ENCODE measurements at regions not wholly inside any gene's neighbourhood (a gene's known extent, or its start where the extent isn't known, plus 50 kb on each side); places are given as distances from the start of the nearest gene placed in this dataset.
"Not testable (repeated sequence)": the region's sequence is repeated elsewhere in the genome, so short reads cannot be mapped to it uniquely, and the experiment has no call there.

DNA sequence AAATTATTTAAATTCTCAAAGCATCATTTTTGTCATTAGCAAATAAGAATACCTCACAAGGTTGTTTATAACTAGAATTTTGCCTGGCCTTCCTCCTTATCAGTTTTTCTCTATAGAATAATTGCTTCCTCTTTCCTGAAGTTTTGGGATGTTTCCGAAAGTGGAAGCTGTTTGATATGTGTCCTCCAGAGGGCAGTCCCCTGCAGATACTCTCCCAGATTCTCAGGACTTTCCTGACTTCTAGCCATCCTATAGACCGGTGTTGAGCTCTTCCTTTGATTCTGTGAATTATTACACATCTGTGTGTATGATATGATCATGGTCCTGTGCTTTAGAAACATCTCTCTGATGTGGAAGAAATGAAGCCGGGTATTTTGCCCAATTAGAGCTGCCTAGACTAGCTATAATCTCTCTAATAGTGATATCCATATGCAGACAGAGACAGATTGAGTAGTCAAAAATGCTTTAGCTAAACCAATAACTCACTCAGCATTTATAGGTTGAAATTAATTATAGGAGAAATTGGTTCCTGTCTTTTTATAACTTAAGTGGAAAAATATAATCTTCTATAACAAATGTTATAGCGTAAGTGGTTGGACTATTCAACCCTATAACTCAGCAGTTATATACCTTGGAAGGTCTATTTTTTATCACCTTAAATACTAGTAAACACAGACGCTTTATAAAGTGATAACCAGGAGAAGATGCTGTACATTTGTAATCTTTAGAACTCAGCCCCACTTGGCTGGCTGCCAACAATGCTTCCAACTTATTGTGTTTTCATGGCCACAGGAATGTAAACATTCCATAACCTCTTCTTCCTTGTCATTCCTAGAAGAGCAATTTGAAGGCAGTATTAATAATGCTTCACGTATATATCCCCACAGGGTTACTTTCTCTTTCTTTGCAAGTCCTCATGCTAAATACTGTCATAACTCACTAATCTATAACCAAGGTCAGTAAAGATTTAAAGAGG is 201.0 kb upstream of the RXFP2 start:
- WGBS, result 46% methylated on average over 6 of the region's 6 CpGs
- DNase-seq (ENCODE audit: extremely low spot score), result no peak
- H3K36me3 ChIP-seq, result no peaks in the 10 kb centered on the region
- intact Hi-C loops (cut with DNase I), result no loop called here
- H3K27me3 ChIP-seq, result no peaks in the 10 kb centered on the region
- H3K27ac ChIP-seq (replicated peaks in 1 of 4), result no peak overlapping the region
- no peaks in the 10 kb centered on the region for H3K4me1 ChIP-seq
- TF ChIP-seq EP300 (IDR thresholded peaks at IDR 0.05), result no peak
- TF ChIP-seq, protein P1, sequence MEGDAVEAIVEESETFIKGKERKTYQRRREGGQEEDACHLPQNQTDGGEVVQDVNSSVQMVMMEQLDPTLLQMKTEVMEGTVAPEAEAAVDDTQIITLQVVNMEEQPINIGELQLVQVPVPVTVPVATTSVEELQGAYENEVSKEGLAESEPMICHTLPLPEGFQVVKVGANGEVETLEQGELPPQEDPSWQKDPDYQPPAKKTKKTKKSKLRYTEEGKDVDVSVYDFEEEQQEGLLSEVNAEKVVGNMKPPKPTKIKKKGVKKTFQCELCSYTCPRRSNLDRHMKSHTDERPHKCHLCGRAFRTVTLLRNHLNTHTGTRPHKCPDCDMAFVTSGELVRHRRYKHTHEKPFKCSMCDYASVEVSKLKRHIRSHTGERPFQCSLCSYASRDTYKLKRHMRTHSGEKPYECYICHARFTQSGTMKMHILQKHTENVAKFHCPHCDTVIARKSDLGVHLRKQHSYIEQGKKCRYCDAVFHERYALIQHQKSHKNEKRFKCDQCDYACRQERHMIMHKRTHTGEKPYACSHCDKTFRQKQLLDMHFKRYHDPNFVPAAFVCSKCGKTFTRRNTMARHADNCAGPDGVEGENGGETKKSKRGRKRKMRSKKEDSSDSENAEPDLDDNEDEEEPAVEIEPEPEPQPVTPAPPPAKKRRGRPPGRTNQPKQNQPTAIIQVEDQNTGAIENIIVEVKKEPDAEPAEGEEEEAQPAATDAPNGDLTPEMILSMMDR (IDR thresholded peaks at IDR 0.05), result peak in 2 of 3 experiments; percentile 13 to 37
- no peak overlapping the region for H3K4me3 ChIP-seq
- H3K9me3 ChIP-seq, result no peaks in the 10 kb centered on the region

- Histone ChIP-seq H3K36me3 (no peaks in the 10 kb centered on the region), H3K4me1 (no peaks in the 10 kb centered on the region), H3K4me3 (no peak overlapping the region), H3K27me3 (no peaks in the 10 kb centered on the region), H3K9me3 (no peaks in the 10 kb centered on the region), H3K27ac (replicated peaks in 1 of 4) (no peak overlapping the region)
- DNase-seq (ENCODE audit: extremely low spot score), result peak; percentile 53
- intact Hi-C loops (cut with DNase I), result no loop called here
- TF ChIP-seq EP300 (IDR thresholded peaks at IDR 0.05) (no peak), POLR2A (IDR thresholded peaks at IDR 0.05; ENCODE audit: low read depth) (no peak), POLR2AphosphoS5 (IDR thresholded peaks at IDR 0.05) (no peak)
- TF ChIP-seq, protein P1 (IDR thresholded peaks at IDR 0.05), result no peak
- 48% methylated on average over 2 of the region's 2 CpGs for WGBS
Measured at GRCh38 chr13:31540281-31540680, 199.0 kb upstream of the RXFP2 start.

DNA sequence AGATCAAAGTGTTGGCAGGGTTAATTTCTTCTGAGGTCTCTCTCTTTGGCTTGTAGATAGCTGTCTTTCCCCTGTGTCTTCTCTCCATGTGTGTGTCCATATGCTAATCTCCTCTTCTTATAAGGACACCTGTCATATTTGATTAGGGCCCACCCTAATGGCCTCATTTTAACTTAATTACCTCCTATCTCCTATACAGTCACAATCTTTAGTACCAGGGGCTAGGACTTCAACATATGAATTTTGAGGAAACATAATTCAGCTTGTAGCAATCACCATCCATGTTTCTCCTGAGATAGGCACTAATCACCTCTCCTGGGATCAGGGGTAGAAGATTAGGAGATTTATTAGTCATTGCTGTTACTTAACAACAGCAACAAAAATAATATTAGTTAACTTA is 196.1 kb upstream of the RXFP2 start:
- H3K9me3 ChIP-seq, result no peaks in the 10 kb centered on the region
- H3K27ac ChIP-seq (replicated peaks in 1 of 4), result no peak overlapping the region
- TF ChIP-seq POLR2AphosphoS5 (IDR thresholded peaks at IDR 0.05), result no peak
- no peak for TF ChIP-seq POLR2A (IDR thresholded peaks at IDR 0.05; ENCODE audit: low read depth)
- TF ChIP-seq, protein P1 (IDR thresholded peaks at IDR 0.05), result no peak
- TF ChIP-seq EP300 (IDR thresholded peaks at IDR 0.05), result no peak
- intact Hi-C loops (cut with DNase I), result no loop called here
- no peaks in the 10 kb centered on the region for H3K4me1 ChIP-seq
- no peaks in the 10 kb centered on the region for H3K27me3 ChIP-seq
- no peaks in the 10 kb centered on the region for H3K36me3 ChIP-seq
- no peak for DNase-seq (ENCODE audit: extremely low spot score)
- H3K4me3 ChIP-seq, result no peak overlapping the region

DNA sequence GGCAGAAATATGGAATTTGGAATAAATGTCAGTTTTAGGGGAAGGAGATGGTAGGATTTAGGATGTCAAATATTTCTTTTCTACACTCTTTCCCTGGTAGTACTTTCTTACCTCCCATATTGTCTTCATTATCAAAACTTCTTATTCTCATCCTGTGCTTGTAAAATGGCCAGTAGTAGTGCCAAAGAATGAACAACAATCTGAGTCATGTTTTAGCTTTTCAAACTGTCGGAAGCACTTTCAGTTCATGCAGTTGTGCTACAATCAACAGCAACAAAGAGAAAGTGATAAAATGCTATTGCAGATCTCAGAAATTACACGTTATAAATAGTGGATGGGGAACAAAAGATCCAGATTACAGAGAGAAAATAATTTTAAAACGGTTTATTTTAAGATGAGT is 193.7 kb upstream of the RXFP2 start:
- no peak for DNase-seq (ENCODE audit: extremely low spot score)
- intact Hi-C loops (cut with DNase I), result no loop called here
- Histone ChIP-seq H3K4me1 (no peaks in the 10 kb centered on the region), H3K4me3 (no peak overlapping the region), H3K27me3 (no peaks in the 10 kb centered on the region), H3K36me3 (no peaks in the 10 kb centered on the region), H3K27ac (replicated peaks in 1 of 4) (no peak overlapping the region), H3K9me3 (no peaks in the 10 kb centered on the region)
- WGBS, result 52% methylated on average over 3 of the region's 3 CpGs
- TF ChIP-seq POLR2A (IDR thresholded peaks at IDR 0.05; ENCODE audit: low read depth) (no peak), EP300 (IDR thresholded peaks at IDR 0.05) (no peak)

- intact Hi-C loops (cut with DNase I), result no loop called here
- Histone ChIP-seq H3K4me1 (no peaks in the 10 kb centered on the region), H3K27me3 (no peaks in the 10 kb centered on the region), H3K27ac (replicated peaks in 1 of 4) (no peak overlapping the region), H3K36me3 (no peaks in the 10 kb centered on the region), H3K4me3 (no peak overlapping the region), H3K9me3 (no peaks in the 10 kb centered on the region)
- WGBS, result 64% methylated on average over 5 of the region's 5 CpGs
- no peak for DNase-seq (ENCODE audit: extremely low spot score)
- TF ChIP-seq POLR2AphosphoS5 (IDR thresholded peaks at IDR 0.05) (no peak), POLR2A (IDR thresholded peaks at IDR 0.05; ENCODE audit: low read depth) (no peak), EP300 (IDR thresholded peaks at IDR 0.05) (no peak)
- TF ChIP-seq, protein P1 (IDR thresholded peaks at IDR 0.05), result no peak
Measured at GRCh38 chr13:31556376-31556775, 182.9 kb upstream of the RXFP2 start.

DNA sequence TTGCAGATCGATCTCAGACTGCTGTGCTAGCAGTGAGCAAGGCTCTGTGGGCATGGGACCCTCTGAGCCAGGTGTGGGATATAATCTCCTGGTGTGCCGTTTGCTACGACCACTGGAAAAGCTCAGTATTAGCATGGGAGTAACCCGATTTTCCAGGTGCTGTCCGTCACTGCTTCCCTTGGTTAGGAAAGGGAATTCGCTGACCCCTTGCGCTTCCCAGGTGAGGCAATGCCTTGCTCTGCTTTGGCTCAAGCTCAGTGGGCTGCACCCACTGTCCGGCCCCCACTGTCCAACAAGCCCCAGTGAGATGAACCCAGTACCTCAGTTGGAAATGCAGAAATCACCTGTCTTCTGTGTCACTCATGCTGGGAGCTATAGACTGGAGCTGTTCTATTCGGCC is 155.1 kb upstream of the RXFP2 start:
- H3K36me3 ChIP-seq; H3K4me1 ChIP-seq; H3K27ac ChIP-seq (replicated peaks in 1 of 4); H3K27me3 ChIP-seq; intact Hi-C loops (cut with DNase I); H3K4me3 ChIP-seq: not testable (repeated sequence)
- H3K9me3 ChIP-seq, result peaks cover 0 to 14% (median 3%) of the 10 kb centered on the region in 4 donors
- peak; percentile 64 for DNase-seq (ENCODE audit: extremely low spot score)
- 89% methylated on average over 9 of the region's 9 CpGs for WGBS

Data from esophagus muscularis mucosa (tissue), 4 donors.